Psoas muscle (tissue), 7 donors: ENCODE measurements at regions not wholly inside any gene's neighbourhood (a gene's known extent, or its start where the extent isn't known, plus 50 kb on each side); places are given as distances from the start of the nearest gene placed in this dataset.

ENCODE experiments used
- ATAC-seq, 4 donors: fragments of 200-7000 bp; cut with Tn5 transposase; one replicate each; pipeline ENCODE4 v1.9.1; 2020; ENCODE audit warnings: moderate library complexity in 3 of 4, mild to moderate bottlenecking in 2 of 4
- DNase-seq, 2 donors: peaks; one replicate each; pipeline ENCODE4 v3.0.0-alpha.2; 2020
- H3K27ac ChIP-seq: fragments of 200-600 bp; one replicate; pipeline ENCODE4 v1.8.0; 2022
- H3K27me3 ChIP-seq, 3 donors: fragments of 200-600 bp in 1 of 3; one replicate each; pipeline versions ENCODE4 v1.6.1 to v1.8.0; 2013 to 2022; ENCODE audit warnings: low read length in 2 of 3, mild to moderate bottlenecking in 2 of 3, moderate library complexity in 1 of 3; ENCODE audit not compliant: insufficient read depth in 3 of 3
- H3K36me3 ChIP-seq, 2 donors: fragments of 200-600 bp in 1 of 2; one replicate each; pipeline versions ENCODE4 v1.6.1 to v1.8.0; 2013 to 2022; ENCODE audit warnings: low read depth in 1 of 2, mild to moderate bottlenecking in 1 of 2, moderate library complexity in 1 of 2; ENCODE audit not compliant: insufficient read depth in 1 of 2
- H3K4me1 ChIP-seq: fragments of 200-600 bp; one replicate; pipeline ENCODE4 v1.8.0; 2022
- H3K4me3 ChIP-seq: fragments of 200-600 bp; one replicate; pipeline ENCODE4 v1.8.0; 2022; ENCODE audit warnings: mild to moderate bottlenecking
- H3K9me3 ChIP-seq: fragments of 200-600 bp; one replicate; pipeline ENCODE4 v1.8.0; 2022
- WGBS, 3 donors: extraction: QIAGEN DNeasy Blood & Tissue Kit; methylation state at CpG; one replicate each; pipeline versions ENCODE4 v1.1.6 to v1.1.7; 2013; 5-methylcytosine and 5-hydroxymethylcytosine counted together
- intact Hi-C, 2 donors: fragments of 100-400 bp; cut with DNase I; formaldehyde crosslinking; loops; one replicate each; pipeline versions ENCODE4 v1.11.0 to v1.14.2; 2022
- TF ChIP-seq, protein P1 (sequence below): fragments of 200-600 bp; IDR thresholded peaks from one replicate; pipeline ENCODE4 v1.8.0; 2022; ENCODE audit warnings: antibody characterized with exemption
- donor health status: healthy with polysubstance abuse.
- donor health status: DM: no; HTN: no; CAD: no; lungs with moderate emphysema.
- donor health status: Bipolar disorder and iron deficiency.
- donor health status: healthy.
- donor health status: DM: yes; HTN: yes; CAD: no.
- donor health status: DM: no; HTN: no; CAD: no.
- donor health status: DM: yes; HTN: yes; CAD: no.

- Histone ChIP-seq H3K27me3 (peaks cover 0 to 1% (median 0%) of the 10 kb centered on the region in 3 donors), H3K4me3 (no peak overlapping the region), H3K9me3 (no peaks in the 10 kb centered on the region), H3K27ac (no peak overlapping the region), H3K4me1 (no peaks in the 10 kb centered on the region), H3K36me3 (no peaks in the 10 kb centered on the region)
- DNase-seq (no peak), ATAC-seq (no peak)
- WGBS, 3 donors: 84 to 91% (median 89%) methylated on average over 13 of the region's 13 CpGs
- TF ChIP-seq, protein P1, sequence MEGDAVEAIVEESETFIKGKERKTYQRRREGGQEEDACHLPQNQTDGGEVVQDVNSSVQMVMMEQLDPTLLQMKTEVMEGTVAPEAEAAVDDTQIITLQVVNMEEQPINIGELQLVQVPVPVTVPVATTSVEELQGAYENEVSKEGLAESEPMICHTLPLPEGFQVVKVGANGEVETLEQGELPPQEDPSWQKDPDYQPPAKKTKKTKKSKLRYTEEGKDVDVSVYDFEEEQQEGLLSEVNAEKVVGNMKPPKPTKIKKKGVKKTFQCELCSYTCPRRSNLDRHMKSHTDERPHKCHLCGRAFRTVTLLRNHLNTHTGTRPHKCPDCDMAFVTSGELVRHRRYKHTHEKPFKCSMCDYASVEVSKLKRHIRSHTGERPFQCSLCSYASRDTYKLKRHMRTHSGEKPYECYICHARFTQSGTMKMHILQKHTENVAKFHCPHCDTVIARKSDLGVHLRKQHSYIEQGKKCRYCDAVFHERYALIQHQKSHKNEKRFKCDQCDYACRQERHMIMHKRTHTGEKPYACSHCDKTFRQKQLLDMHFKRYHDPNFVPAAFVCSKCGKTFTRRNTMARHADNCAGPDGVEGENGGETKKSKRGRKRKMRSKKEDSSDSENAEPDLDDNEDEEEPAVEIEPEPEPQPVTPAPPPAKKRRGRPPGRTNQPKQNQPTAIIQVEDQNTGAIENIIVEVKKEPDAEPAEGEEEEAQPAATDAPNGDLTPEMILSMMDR: no peak
- intact Hi-C loops: no loop called here
Measured at GRCh38 chr3:194782698-194783404, 97.2 kb downstream of the FAM43A start.

- WGBS, 3 donors: 87 to 92% (median 88%) methylated on average over 5 of the region's 5 CpGs
- no peak for DNase-seq
- H3K9me3 ChIP-seq: no peaks in the 10 kb centered on the region
- no peak overlapping the region for H3K27ac ChIP-seq
- peaks cover 0 to 1% (median 0%) of the 10 kb centered on the region in 3 donors for H3K27me3 ChIP-seq
- ATAC-seq: no peak
- intact Hi-C loops: no loop called here
- no peak overlapping the region for H3K4me3 ChIP-seq
- no peaks in the 10 kb centered on the region for H3K4me1 ChIP-seq
- H3K36me3 ChIP-seq: no peaks in the 10 kb centered on the region
- TF ChIP-seq, protein P1: no peak
Measured at GRCh38 chr3:194784361-194784760, 98.7 kb downstream of the FAM43A start.

DNA sequence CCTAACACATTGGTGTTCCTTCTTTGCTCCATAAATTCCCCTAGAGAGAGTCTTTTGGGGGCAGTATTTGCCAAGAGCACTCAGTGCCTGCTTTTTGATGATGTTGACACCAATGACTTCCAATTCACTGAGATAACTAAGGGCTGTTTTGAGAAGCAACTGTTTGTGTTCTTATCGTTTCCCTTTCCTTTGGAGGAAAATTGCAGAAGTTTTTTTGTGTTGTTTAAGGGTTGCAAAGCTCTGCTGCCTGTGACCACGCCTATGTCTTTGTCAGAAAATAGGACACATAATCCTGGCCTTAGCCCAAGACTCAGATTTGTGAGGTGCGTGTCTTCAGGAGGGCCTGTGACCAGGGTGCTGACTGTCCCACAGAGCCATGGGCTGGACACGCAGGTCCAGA, 99.6 kb downstream of the FAM43A start:
- Histone ChIP-seq H3K36me3 (no peaks in the 10 kb centered on the region), H3K4me3 (no peak overlapping the region), H3K9me3 (no peaks in the 10 kb centered on the region), H3K4me1 (no peaks in the 10 kb centered on the region), H3K27me3 (peaks cover 0 to 1% (median 0%) of the 10 kb centered on the region in 3 donors), H3K27ac (no peak overlapping the region)
- ATAC-seq (peak in 1 of 4 donors; percentile 13), DNase-seq (no peak)
- WGBS, 3 donors: 69 to 77% (median 70%) methylated on average over 4 of the region's 4 CpGs
- intact Hi-C loops: no loop called here
- TF ChIP-seq, protein P1: no peak

GRCh38 chr3:194787072-194787471, 101.4 kb downstream of the FAM43A start:
- intact Hi-C loops: no loop called here
- 91 to 98% (median 95%) methylated on average over 2 of the region's 2 CpGs for WGBS, 3 donors
- Histone ChIP-seq H3K9me3 (no peaks in the 10 kb centered on the region), H3K27me3 (no peaks in the 10 kb centered on the region), H3K4me1 (no peaks in the 10 kb centered on the region), H3K4me3 (no peak overlapping the region), H3K27ac (no peak overlapping the region), H3K36me3 (no peaks in the 10 kb centered on the region)
- ATAC-seq (no peak), DNase-seq (no peak)
- TF ChIP-seq, protein P1: no peak

DNA sequence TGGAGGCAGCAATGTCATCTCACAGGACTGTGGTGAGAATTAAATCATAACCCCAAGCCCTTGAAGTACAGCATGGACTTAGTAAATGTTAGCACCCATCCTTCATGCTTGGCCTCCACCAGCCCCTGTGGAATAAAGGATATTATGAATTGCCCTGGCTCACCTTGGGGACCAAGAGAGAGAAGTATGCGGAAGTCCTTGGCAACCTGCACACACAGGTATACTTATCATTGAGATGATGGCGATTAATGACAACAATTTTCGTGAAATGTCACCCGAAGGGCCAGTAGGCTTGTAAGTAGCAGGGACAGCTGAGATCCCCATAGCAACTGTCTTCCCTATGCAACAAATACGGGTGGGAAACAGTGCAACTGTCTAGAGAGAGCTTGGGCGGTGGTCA, 102.0 kb downstream of the FAM43A start:
- 92 to 96% (median 94%) methylated on average over 6 of the region's 6 CpGs for WGBS, 3 donors
- TF ChIP-seq, protein P1: no peak
- H3K4me3 ChIP-seq: no peak overlapping the region
- no peaks in the 10 kb centered on the region for H3K36me3 ChIP-seq
- H3K27me3 ChIP-seq: no peaks in the 10 kb centered on the region
- intact Hi-C loops: no loop called here
- H3K27ac ChIP-seq: no peak overlapping the region
- ATAC-seq (no peak), DNase-seq (no peak)
- no peaks in the 10 kb centered on the region for H3K9me3 ChIP-seq
- H3K4me1 ChIP-seq: no peaks in the 10 kb centered on the region
